ENCODE measurements at regions not wholly inside any gene's neighbourhood (a gene's known extent, or its start where the extent isn't known, plus 50 kb on each side); places are given as distances from the start of the nearest gene placed in this dataset.

DNA sequence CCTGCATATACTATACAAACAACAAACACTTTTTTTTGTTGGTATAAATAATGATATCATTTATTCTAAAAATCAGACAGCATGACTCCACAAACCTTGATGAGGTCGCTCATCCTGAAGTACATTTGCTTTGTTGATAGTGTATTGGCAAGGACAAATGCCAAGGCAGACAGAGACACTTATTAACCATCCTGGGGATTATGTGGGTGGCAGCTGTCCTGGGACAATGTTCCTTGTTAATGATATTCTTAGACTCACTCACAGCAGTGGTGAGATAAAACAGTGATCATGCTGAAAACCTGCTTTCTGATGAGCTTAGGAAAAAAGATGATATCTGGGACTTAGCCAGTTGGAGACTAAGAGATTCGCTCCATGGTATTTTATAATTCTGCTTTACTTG is 85.4 kb upstream of the OGFRL1 start:
- FAIRE-seq (no peak), DNase-seq (ENCODE audit: low read depth in 1 of 2, low spot score in 2 of 2) (no peak)
- Histone ChIP-seq H3K79me2 (ENCODE audit: control insufficient read depth in 1 of 2, insufficient read depth in 2 of 2, low read length in 2 of 2) (no peaks in the 10 kb centered on the region), H2BK120ac (replicated peaks; ENCODE audit: low read depth, low read length) (no peak overlapping the region), H3K79me1 (ENCODE audit: low read depth, low read length) (no peaks in the 10 kb centered on the region), H3K27ac (ENCODE audit: low read depth, low read length) (no peak overlapping the region), H3K4ac (replicated peaks; ENCODE audit: insufficient read length, low read depth, low read length) (no peak overlapping the region), H3K14ac (ENCODE audit: insufficient read length) (no peak overlapping the region), H4K5ac (ENCODE audit: insufficient read length, low read depth, low read length) (no peak overlapping the region), H4K8ac (ENCODE audit: extremely low read depth, insufficient read depth, low read length) (no peak overlapping the region), H4K91ac (replicated peaks; ENCODE audit: insufficient read length, low read length) (no peak overlapping the region), H3K4me2 (ENCODE audit: insufficient read depth in 1 of 2, low read depth in 2 of 2, low read length in 2 of 2) (no peak overlapping the region), H2BK12ac (ENCODE audit: low read depth, low read length) (no peak overlapping the region), H2AFZ (ENCODE audit: low read length) (no peak overlapping the region), H3K36me3 (ENCODE audit: control insufficient read depth in 2 of 4, insufficient read depth in 4 of 4, low read length in 3 of 4) (no peaks in the 10 kb centered on the region), H2BK15ac (ENCODE audit: low read length) (no peak overlapping the region), H2AK5ac (ENCODE audit: low read depth, low read length) (no peak overlapping the region), H3K23ac (ENCODE audit: insufficient read length) (no peak overlapping the region), H3K18ac (ENCODE audit: extremely low read depth, low read length) (no peak overlapping the region), H3K23me2 (ENCODE audit: low read depth, low read length) (no peaks in the 10 kb centered on the region), H3K27me3 (replicated peaks in 1 of 4; ENCODE audit: control insufficient read depth in 3 of 4, extremely low read depth in 1 of 4, insufficient read depth in 3 of 4, low read length in 3 of 4) (no peaks in the 10 kb centered on the region), H4K20me1 (replicated peaks in 1 of 2; ENCODE audit: control insufficient read depth in 1 of 2, insufficient read depth in 2 of 2, low read length in 2 of 2) (no peaks in the 10 kb centered on the region), H3K9me3 (ENCODE audit: insufficient read depth in 2 of 2, low read depth in 1 of 2, low read length in 1 of 2) (no peaks in the 10 kb centered on the region), H2BK5ac (ENCODE audit: low read depth, low read length) (no peak overlapping the region), H3K9ac (replicated peaks in 1 of 4; ENCODE audit: extremely low read depth in 1 of 4, low read depth in 3 of 4, low read length in 3 of 4) (no peak overlapping the region), H2BK20ac (ENCODE audit: low read length) (no peak overlapping the region), H3K56ac (replicated peaks; ENCODE audit: insufficient read length, low read depth, low read length) (no peak overlapping the region), H3K4me3 (ENCODE audit: extremely low read depth in 1 of 4, insufficient read depth in 2 of 4, low read depth in 3 of 4, low read length in 4 of 4) (no peak overlapping the region), H3K4me1 (replicated peaks in 1 of 4; ENCODE audit: control insufficient read depth in 3 of 4, insufficient read depth in 4 of 4, low read length in 3 of 4) (no peaks in the 10 kb centered on the region)
- ChIA-PET POLR2A (ENCODE audit: partially characterized antibody) (no interaction called here), CTCF (ENCODE audit: partially characterized antibody) (no interaction called here)
- WGBS, 2 experiments (ENCODE audit: extremely low coverage in 1 of 2, insufficient coverage in 1 of 2, insufficient read length in 1 of 2, insufficient replicate concordance in 2 of 2, low coverage in 1 of 2, low lambda C conversion rate in 2 of 2, missing lambda C conversion rate in 1 of 2) = 92% methylated on average over 2 of the region's 2 CpGs; no CpG with 5 or more reads in 1 of the 2 experiments
- TF ChIP-seq HDAC6 (IDR thresholded peaks at IDR 0.05; ENCODE audit: low read depth, low read length) (no peak), CREB1 (IDR thresholded peaks at IDR 0.05) (no peak)
